ENCODE measurements at regions not wholly inside any gene's neighbourhood (a gene's known extent, or its start where the extent isn't known, plus 50 kb on each side); places are given as distances from the start of the nearest gene placed in this dataset.
A peak's percentile ranks its signal among the peaks of the same experiment; 100 is the strongest.

- no peak overlapping the region for H3K27ac Mint-ChIP-seq (ENCODE audit: unreplicated experiment)
- H3K4me3 Mint-ChIP-seq, result no peak overlapping the region
- H3K9me3 Mint-ChIP-seq, result peaks cover 3% of the 10 kb centered on the region
- no peaks in the 10 kb centered on the region for H3K27me3 Mint-ChIP-seq (ENCODE audit: low read depth)
- no peak for DNase-seq (ENCODE audit: low read depth, low spot score)
- H3K4me1 Mint-ChIP-seq, result no peaks in the 10 kb centered on the region
- TF ChIP-seq CTCF (conservative IDR thresholded peaks at IDR 0.05), result no peak
- no peaks in the 10 kb centered on the region for H3K36me3 Mint-ChIP-seq (ENCODE audit: low read depth)
Observed at GRCh38 chr1:60553730-60554129, 480.2 kb upstream of the C1orf87 start.

GRCh38 chr1:60547821-60548220 lies 474.3 kb upstream of the C1orf87 start:
- Mint-ChIP-seq H3K27ac (ENCODE audit: unreplicated experiment) (peak overlapping the region; percentile 44), H3K4me3 (no peak overlapping the region), H3K9me3 (peaks cover 3% of the 10 kb centered on the region), H3K4me1 (peaks cover 6% of the 10 kb centered on the region), H3K36me3 (ENCODE audit: low read depth) (no peaks in the 10 kb centered on the region), H3K27me3 (ENCODE audit: low read depth) (no peaks in the 10 kb centered on the region)
- no peak for DNase-seq (ENCODE audit: low read depth, low spot score)
- TF ChIP-seq CTCF (conservative IDR thresholded peaks at IDR 0.05), result no peak

GRCh38 chr1:60541831-60542532 lies 468.4 kb upstream of the C1orf87 start:
- Mint-ChIP-seq H3K9me3 (peaks cover 6% of the 10 kb centered on the region), H3K4me3 (no peak overlapping the region)

GRCh38 chr1:60540141-60540540 lies 466.6 kb upstream of the C1orf87 start:
- Mint-ChIP-seq H3K4me1 (no peaks in the 10 kb centered on the region), H3K9me3 (peaks cover 9% of the 10 kb centered on the region), H3K27me3 (ENCODE audit: low read depth) (no peaks in the 10 kb centered on the region), H3K27ac (ENCODE audit: unreplicated experiment) (no peak overlapping the region), H3K36me3 (ENCODE audit: low read depth) (peaks cover 5% of the 10 kb centered on the region), H3K4me3 (no peak overlapping the region)
- no peak for TF ChIP-seq CTCF (conservative IDR thresholded peaks at IDR 0.05)
- no peak for DNase-seq (ENCODE audit: low read depth, low spot score)

More at GRCh38 chr1:60541831-60542532, 468.4 kb upstream of the C1orf87 start:
- TF ChIP-seq CTCF (conservative IDR thresholded peaks at IDR 0.05), result no peak
- no peak for DNase-seq (ENCODE audit: low read depth, low spot score)
- H3K36me3 Mint-ChIP-seq (ENCODE audit: low read depth), result peaks cover 5% of the 10 kb centered on the region
- H3K27me3 Mint-ChIP-seq (ENCODE audit: low read depth), result no peaks in the 10 kb centered on the region
- H3K4me1 Mint-ChIP-seq, result no peaks in the 10 kb centered on the region
- H3K27ac Mint-ChIP-seq (ENCODE audit: unreplicated experiment), result no peak overlapping the region

- Mint-ChIP-seq H3K27me3 (ENCODE audit: low read depth) (no peaks in the 10 kb centered on the region), H3K9me3 (peaks cover 9% of the 10 kb centered on the region), H3K4me3 (no peak overlapping the region), H3K4me1 (no peaks in the 10 kb centered on the region), H3K36me3 (ENCODE audit: low read depth) (peaks cover 5% of the 10 kb centered on the region), H3K27ac (ENCODE audit: unreplicated experiment) (no peak overlapping the region)
- no peak for TF ChIP-seq CTCF (conservative IDR thresholded peaks at IDR 0.05)
- DNase-seq (ENCODE audit: low read depth, low spot score), result no peak
Observed at GRCh38 chr1:60535713-60536112, 462.1 kb upstream of the C1orf87 start.
